ENCODE measurements at regions not wholly inside any gene's neighbourhood (a gene's known extent, or its start where the extent isn't known, plus 50 kb on each side); places are given as distances from the start of the nearest gene placed in this dataset.

GRCh38 chr15:36335659-36336058 lies 243.8 kb upstream of the CDIN1 start:
- no peak overlapping the region for H3K27ac ChIP-seq
- TF ChIP-seq POLR2AphosphoS5 (IDR thresholded peaks at IDR 0.05) = no peak
- TF ChIP-seq POLR2A (IDR thresholded peaks at IDR 0.05) = no peak
- TF ChIP-seq, protein P1, sequence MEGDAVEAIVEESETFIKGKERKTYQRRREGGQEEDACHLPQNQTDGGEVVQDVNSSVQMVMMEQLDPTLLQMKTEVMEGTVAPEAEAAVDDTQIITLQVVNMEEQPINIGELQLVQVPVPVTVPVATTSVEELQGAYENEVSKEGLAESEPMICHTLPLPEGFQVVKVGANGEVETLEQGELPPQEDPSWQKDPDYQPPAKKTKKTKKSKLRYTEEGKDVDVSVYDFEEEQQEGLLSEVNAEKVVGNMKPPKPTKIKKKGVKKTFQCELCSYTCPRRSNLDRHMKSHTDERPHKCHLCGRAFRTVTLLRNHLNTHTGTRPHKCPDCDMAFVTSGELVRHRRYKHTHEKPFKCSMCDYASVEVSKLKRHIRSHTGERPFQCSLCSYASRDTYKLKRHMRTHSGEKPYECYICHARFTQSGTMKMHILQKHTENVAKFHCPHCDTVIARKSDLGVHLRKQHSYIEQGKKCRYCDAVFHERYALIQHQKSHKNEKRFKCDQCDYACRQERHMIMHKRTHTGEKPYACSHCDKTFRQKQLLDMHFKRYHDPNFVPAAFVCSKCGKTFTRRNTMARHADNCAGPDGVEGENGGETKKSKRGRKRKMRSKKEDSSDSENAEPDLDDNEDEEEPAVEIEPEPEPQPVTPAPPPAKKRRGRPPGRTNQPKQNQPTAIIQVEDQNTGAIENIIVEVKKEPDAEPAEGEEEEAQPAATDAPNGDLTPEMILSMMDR (IDR thresholded peaks at IDR 0.05) = no peak
- H3K4me1 ChIP-seq (replicated peaks) = no peaks in the 10 kb centered on the region
- DNase-seq (ENCODE audit: low spot score) = no peak
- WGBS = 88% methylated on average over 1 of the region's 1 CpG
- H3K9me3 ChIP-seq = no peaks in the 10 kb centered on the region
- H3K4me3 ChIP-seq = no peak overlapping the region
- intact Hi-C loops (cut with DNase I) = no loop called here
- no peaks in the 10 kb centered on the region for H3K36me3 ChIP-seq
- no peaks in the 10 kb centered on the region for H3K27me3 ChIP-seq (replicated peaks; ENCODE audit: insufficient read depth)

- Histone ChIP-seq H3K9me3 (no peaks in the 10 kb centered on the region), H3K27ac (no peak overlapping the region), H3K4me1 (replicated peaks) (no peaks in the 10 kb centered on the region), H3K36me3 (no peaks in the 10 kb centered on the region), H3K27me3 (replicated peaks; ENCODE audit: insufficient read depth) (no peaks in the 10 kb centered on the region), H3K4me3 (no peak overlapping the region)
- TF ChIP-seq, protein P1 (IDR thresholded peaks at IDR 0.05) = no peak
- TF ChIP-seq POLR2AphosphoS5 (IDR thresholded peaks at IDR 0.05) (no peak), POLR2A (IDR thresholded peaks at IDR 0.05) (no peak)
- no peak for DNase-seq (ENCODE audit: low spot score)
- intact Hi-C loops (cut with DNase I) = no loop called here
- 94% methylated on average over 2 of the region's 2 CpGs for WGBS
Observed at GRCh38 chr15:36344887-36345286, 234.5 kb upstream of the CDIN1 start.

GRCh38 chr15:36347272-36347858 lies 232.1 kb upstream of the CDIN1 start:
- H3K4me1 ChIP-seq (replicated peaks) = no peaks in the 10 kb centered on the region
- H3K36me3 ChIP-seq = no peaks in the 10 kb centered on the region
- TF ChIP-seq POLR2A (IDR thresholded peaks at IDR 0.05) = no peak
- no peak for TF ChIP-seq POLR2AphosphoS5 (IDR thresholded peaks at IDR 0.05)
- TF ChIP-seq, protein P1 (IDR thresholded peaks at IDR 0.05) = no peak
- no peak overlapping the region for H3K4me3 ChIP-seq
- H3K27ac ChIP-seq = no peak overlapping the region
- H3K27me3 ChIP-seq (replicated peaks; ENCODE audit: insufficient read depth) = no peaks in the 10 kb centered on the region
- intact Hi-C loops (cut with DNase I) = no loop called here
- no peak for DNase-seq (ENCODE audit: low spot score)
- H3K9me3 ChIP-seq = no peaks in the 10 kb centered on the region

DNA sequence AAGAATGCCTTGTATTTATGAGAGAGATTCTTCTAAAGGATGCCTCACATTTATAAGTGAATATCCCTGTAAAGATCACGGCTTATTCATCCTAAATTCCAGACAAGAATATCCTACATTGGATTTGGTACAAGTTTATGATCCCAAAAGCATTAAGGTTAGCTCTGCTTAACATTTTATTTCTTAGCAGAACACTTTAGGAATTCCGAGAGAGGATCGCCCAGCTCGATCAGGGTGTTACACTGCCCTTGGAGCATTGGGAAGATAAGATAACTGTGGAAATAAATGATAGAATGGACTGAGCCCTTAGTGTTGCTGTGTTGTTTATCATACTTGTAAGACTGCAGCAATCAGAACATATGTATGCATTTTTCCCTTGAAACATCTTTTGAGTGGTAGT lies 223.0 kb upstream of the CDIN1 start:
- no peak overlapping the region for H3K27ac ChIP-seq
- H3K9me3 ChIP-seq = no peaks in the 10 kb centered on the region
- H3K4me1 ChIP-seq (replicated peaks) = no peaks in the 10 kb centered on the region
- TF ChIP-seq POLR2A (IDR thresholded peaks at IDR 0.05) (no peak), POLR2AphosphoS5 (IDR thresholded peaks at IDR 0.05) (no peak)
- TF ChIP-seq, protein P1 (IDR thresholded peaks at IDR 0.05) = no peak
- H3K36me3 ChIP-seq = no peaks in the 10 kb centered on the region
- H3K27me3 ChIP-seq (replicated peaks; ENCODE audit: insufficient read depth) = no peaks in the 10 kb centered on the region
- 78% methylated on average over 4 of the region's 4 CpGs for WGBS
- intact Hi-C loops (cut with DNase I) = no loop called here
- no peak overlapping the region for H3K4me3 ChIP-seq
- DNase-seq (ENCODE audit: low spot score) = no peak

- Histone ChIP-seq H3K27ac (no peak overlapping the region), H3K27me3 (replicated peaks; ENCODE audit: insufficient read depth) (no peaks in the 10 kb centered on the region), H3K4me3 (no peak overlapping the region), H3K9me3 (no peaks in the 10 kb centered on the region), H3K36me3 (no peaks in the 10 kb centered on the region), H3K4me1 (replicated peaks) (no peaks in the 10 kb centered on the region)
- intact Hi-C loops (cut with DNase I) = no loop called here
- 47% methylated on average over 8 of the region's 8 CpGs for WGBS
- no peak for TF ChIP-seq POLR2AphosphoS5 (IDR thresholded peaks at IDR 0.05)
- no peak for TF ChIP-seq POLR2A (IDR thresholded peaks at IDR 0.05)
- TF ChIP-seq, protein P1 (IDR thresholded peaks at IDR 0.05) = no peak
- DNase-seq (ENCODE audit: low spot score) = no peak
Observed at GRCh38 chr15:36356978-36357601, 222.3 kb upstream of the CDIN1 start.

All from prostate gland (tissue), 2 donors.